H9 (cell line): ENCODE measurements at regions not wholly inside any gene's neighbourhood (a gene's known extent, or its start where the extent isn't known, plus 50 kb on each side); places are given as distances from the start of the nearest gene placed in this dataset.

Source experiments
- DNase-seq: peaks from one replicate; pipeline ENCODE4 v3.0.0-alpha.2; 2017
- H2AFZ ChIP-seq: one replicate; pipeline ENCODE4 v1.6.1; 2013; ENCODE audit warnings: mild to moderate bottlenecking, low read length, control low read depth, moderate library complexity
- H2AK5ac ChIP-seq: 2 replicates; pipeline ENCODE4 v1.6.1; 2013; ENCODE audit warnings: low read length, control low read depth, mixed read lengths; ENCODE audit not compliant: insufficient read length
- H2BK120ac ChIP-seq: one replicate; pipeline ENCODE4 v1.6.1; 2013; ENCODE audit warnings: low read depth, mild to moderate bottlenecking, low read length, control low read depth, inconsistent platforms; ENCODE audit not compliant: poor library complexity, severe bottlenecking
- H2BK12ac ChIP-seq: 2 replicates; pipeline ENCODE4 v1.6.1; 2013; ENCODE audit warnings: low read length, control low read depth, mixed read lengths, low read depth; ENCODE audit not compliant: insufficient read length
- H2BK15ac ChIP-seq: 2 replicates; pipeline ENCODE4 v1.6.1; 2013; ENCODE audit warnings: low read depth, low read length, control low read depth
- H2BK20ac ChIP-seq: one replicate; pipeline ENCODE4 v1.6.1; 2013; ENCODE audit warnings: low read depth, mild to moderate bottlenecking, low read length, control low read depth, inconsistent platforms; ENCODE audit not compliant: poor library complexity, severe bottlenecking
- H2BK5ac ChIP-seq: 2 replicates; pipeline ENCODE4 v1.6.1; 2013; ENCODE audit warnings: low read length, control low read depth, mixed read lengths; ENCODE audit not compliant: insufficient read length
- H3K14ac ChIP-seq: 2 replicates; pipeline ENCODE4 v1.6.1; 2013; ENCODE audit warnings: low read length, control low read depth; ENCODE audit not compliant: insufficient read depth
- H3K18ac ChIP-seq: 2 replicates; pipeline ENCODE4 v1.6.1; 2013; ENCODE audit warnings: low read depth, mild to moderate bottlenecking, mixed read lengths, low read length, control low read depth; ENCODE audit not compliant: insufficient read length
- H3K23ac ChIP-seq: 2 replicates; pipeline ENCODE4 v1.6.1; 2013; ENCODE audit warnings: low read length, control low read depth, mixed read lengths, low read depth; ENCODE audit not compliant: insufficient read length
- H3K23me2 ChIP-seq: 2 replicates; pipeline ENCODE4 v1.6.1; 2013; ENCODE audit warnings: low read depth, mild to moderate bottlenecking, mixed read lengths, low read length, control low read depth; ENCODE audit not compliant: insufficient read length, poor library complexity, severe bottlenecking
- H3K27ac ChIP-seq: 2 replicates; pipeline ENCODE4 v1.5.1; 2013; ENCODE audit warnings: low read length, control low read depth, mixed read lengths, low read depth; ENCODE audit not compliant: insufficient read length
- H3K27me3 ChIP-seq: 2 replicates; pipeline ENCODE4 v1.6.1; 2013; ENCODE audit warnings: low read length, control low read depth, inconsistent platforms; ENCODE audit not compliant: insufficient read depth
- H3K4ac ChIP-seq: 2 replicates; pipeline ENCODE4 v1.6.1; 2013; ENCODE audit warnings: low read depth, mild to moderate bottlenecking, control low read depth, inconsistent platforms, low read length, moderate library complexity
- H3K4me1 ChIP-seq: 2 replicates; pipeline ENCODE4 v1.6.1; 2013; ENCODE audit warnings: low read length, control low read depth, inconsistent platforms; ENCODE audit not compliant: insufficient read depth
- H3K4me2 ChIP-seq: 2 replicates; pipeline ENCODE4 v1.6.1; 2013; ENCODE audit warnings: low read length, control low read depth, mixed read lengths; ENCODE audit not compliant: insufficient read length, insufficient read depth
- H3K56ac ChIP-seq: 2 replicates; pipeline ENCODE4 v1.6.1; 2013; ENCODE audit warnings: low read depth, mild to moderate bottlenecking, mixed read lengths, low read length, control low read depth; ENCODE audit not compliant: insufficient read length
- H3K79me1 ChIP-seq: 2 replicates; pipeline ENCODE4 v1.6.1; 2013; ENCODE audit warnings: low read depth, mild to moderate bottlenecking, moderate library complexity, low read length, control low read depth, inconsistent platforms; ENCODE audit not compliant: insufficient read depth, poor library complexity, severe bottlenecking
- H3K79me2 ChIP-seq: 2 replicates; pipeline ENCODE4 v1.6.1; 2013; ENCODE audit warnings: low read length, control low read depth, inconsistent platforms; ENCODE audit not compliant: insufficient read depth
- H3K9ac ChIP-seq: 2 replicates; pipeline ENCODE4 v1.6.1; 2013; ENCODE audit warnings: low read length, control low read depth, mixed read lengths; ENCODE audit not compliant: insufficient read length; ENCODE audit errors: extremely low read depth
- H3K9me3 ChIP-seq: one replicate; pipeline ENCODE4 v1.6.1; 2013; ENCODE audit warnings: low read depth, low read length, inconsistent platforms; ENCODE audit not compliant: control insufficient read depth
- H3T11ph ChIP-seq: one replicate; pipeline ENCODE4 v1.6.1; 2013; ENCODE audit warnings: mild to moderate bottlenecking, low read length, control low read depth, inconsistent platforms
- H4K20me1 ChIP-seq: one replicate; pipeline ENCODE4 v1.6.1; 2013; ENCODE audit not compliant: control insufficient read depth, insufficient read length, insufficient read depth
- H4K5ac ChIP-seq: 2 replicates; pipeline ENCODE4 v1.6.1; 2013; ENCODE audit warnings: low read depth, mild to moderate bottlenecking, mixed read lengths, low read length, control low read depth; ENCODE audit not compliant: insufficient read length
- H4K8ac ChIP-seq: replicated peaks from 2 replicates; pipeline ENCODE4 v1.6.1; 2013; ENCODE audit warnings: low read length, control low read depth, mixed read lengths, low read depth; ENCODE audit not compliant: insufficient read length
- H4K91ac ChIP-seq: 2 replicates; pipeline ENCODE4 v1.6.1; 2013; ENCODE audit warnings: low read depth, mild to moderate bottlenecking, moderate library complexity, mixed read lengths, low read length, control low read depth; ENCODE audit not compliant: insufficient read length
- H3K27ac Mint-ChIP-seq, 3 experiments: 2 replicates in 2 of 3; 3 replicates in 1 of 3; pipeline ENCODE4 v1.8.0; 2020 to 2021; ENCODE audit warnings: mixed read lengths in 3 of 3, mild to moderate bottlenecking in 1 of 3, moderate library complexity in 1 of 3
- H3K27me3 Mint-ChIP-seq: 2 replicates; pipeline ENCODE4 v1.8.0; 2021; ENCODE audit warnings: low read depth, mild to moderate bottlenecking, moderate library complexity, mixed read lengths
- H3K36me3 Mint-ChIP-seq, 3 experiments: 2 replicates in 2 of 3; 3 replicates in 1 of 3; pipeline ENCODE4 v1.8.0; 2020 to 2021; ENCODE audit warnings: low read depth in 3 of 3, mixed read lengths in 3 of 3; ENCODE audit not compliant: insufficient read depth in 1 of 3
- H3K4me1 Mint-ChIP-seq, 2 experiments: 2 replicates each; pipeline ENCODE4 v1.8.0; 2020; ENCODE audit warnings: mixed read lengths in 2 of 2
- H3K4me3 Mint-ChIP-seq, 2 experiments: 2 replicates in 1 of 2; 3 replicates in 1 of 2; pipeline ENCODE4 v1.8.0; 2020 to 2021; ENCODE audit warnings: mild to moderate bottlenecking in 2 of 2, mixed read lengths in 2 of 2, moderate library complexity in 1 of 2
- H3K9me3 Mint-ChIP-seq, 2 experiments: 2 replicates in 1 of 2; 3 replicates in 1 of 2; pipeline ENCODE4 v1.8.0; 2020; ENCODE audit warnings: mild to moderate bottlenecking in 2 of 2, mixed read lengths in 2 of 2, moderate library complexity in 1 of 2
- WGBS: extraction: QIAGEN DNeasy Blood & Tissue Kit; methylation state at CpG from one replicate; pipeline ENCODE4 v1.1.7; 2013; ENCODE audit warnings: missing lambda C conversion rate, low lambda C conversion rate, mixed read lengths; ENCODE audit not compliant: insufficient read length; ENCODE audit errors: extremely low coverage; 5-methylcytosine and 5-hydroxymethylcytosine counted together
- TF ChIP-seq, protein P1 (sequence below): fragments of 200-600 bp; sonication (generic); conservative IDR thresholded peaks from 3 replicates; pipeline ENCODE4 v1.8.0; 2021; ENCODE audit warnings: antibody characterized with exemption, mild to moderate bottlenecking

DNA sequence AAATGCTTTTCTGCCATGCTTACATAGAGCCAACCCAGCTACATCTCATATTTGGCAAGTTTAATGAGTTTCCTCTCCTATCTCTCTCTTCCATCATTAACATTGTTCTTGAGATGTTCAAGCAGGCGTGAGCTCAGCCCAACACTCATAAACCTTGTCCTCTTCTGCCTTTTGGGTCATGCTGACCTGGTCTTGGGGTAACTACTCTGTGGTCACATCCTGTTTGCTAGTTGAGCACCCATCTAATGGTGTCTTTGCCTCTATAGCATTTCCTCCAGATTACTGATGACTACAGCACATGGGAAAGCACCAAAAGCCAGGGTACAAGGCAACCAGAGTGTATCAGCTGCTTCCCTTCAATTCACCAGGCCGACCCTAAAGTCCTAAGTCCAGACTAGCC lies 366.9 kb upstream of the HNRNPA3 start:
- Histone ChIP-seq H2BK5ac (no peak overlapping the region), H4K5ac (no peak overlapping the region), H2BK12ac (no peak overlapping the region), H2AFZ (no peak overlapping the region), H3K23ac (no peak overlapping the region), H3K79me2 (no peaks in the 10 kb centered on the region), H3K9me3 (no peaks in the 10 kb centered on the region), H3K4me2 (no peak overlapping the region), H2BK20ac (no peak overlapping the region), H3K4me1 (0 out of 2 replicates have a peak, but pooled peaks cover 2% of the 10 kb centered on the region), H3K18ac (no peak overlapping the region), H2BK15ac (no peak overlapping the region), H3K4ac (no peak overlapping the region), H4K20me1 (no peaks in the 10 kb centered on the region), H3T11ph (no peak overlapping the region), H3K23me2 (no peaks in the 10 kb centered on the region), H4K8ac (no peak overlapping the region), H3K56ac (no peak overlapping the region), H3K27me3 (no peaks in the 10 kb centered on the region), H4K91ac (no peak overlapping the region), H3K14ac (no peak overlapping the region), H2BK120ac (no peak overlapping the region), H2AK5ac (no peak overlapping the region), H3K9ac (no peak overlapping the region), H3K27ac (no peak overlapping the region), H3K79me1 (no peaks in the 10 kb centered on the region)
- TF ChIP-seq, protein P1, sequence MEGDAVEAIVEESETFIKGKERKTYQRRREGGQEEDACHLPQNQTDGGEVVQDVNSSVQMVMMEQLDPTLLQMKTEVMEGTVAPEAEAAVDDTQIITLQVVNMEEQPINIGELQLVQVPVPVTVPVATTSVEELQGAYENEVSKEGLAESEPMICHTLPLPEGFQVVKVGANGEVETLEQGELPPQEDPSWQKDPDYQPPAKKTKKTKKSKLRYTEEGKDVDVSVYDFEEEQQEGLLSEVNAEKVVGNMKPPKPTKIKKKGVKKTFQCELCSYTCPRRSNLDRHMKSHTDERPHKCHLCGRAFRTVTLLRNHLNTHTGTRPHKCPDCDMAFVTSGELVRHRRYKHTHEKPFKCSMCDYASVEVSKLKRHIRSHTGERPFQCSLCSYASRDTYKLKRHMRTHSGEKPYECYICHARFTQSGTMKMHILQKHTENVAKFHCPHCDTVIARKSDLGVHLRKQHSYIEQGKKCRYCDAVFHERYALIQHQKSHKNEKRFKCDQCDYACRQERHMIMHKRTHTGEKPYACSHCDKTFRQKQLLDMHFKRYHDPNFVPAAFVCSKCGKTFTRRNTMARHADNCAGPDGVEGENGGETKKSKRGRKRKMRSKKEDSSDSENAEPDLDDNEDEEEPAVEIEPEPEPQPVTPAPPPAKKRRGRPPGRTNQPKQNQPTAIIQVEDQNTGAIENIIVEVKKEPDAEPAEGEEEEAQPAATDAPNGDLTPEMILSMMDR, result no peak
- 0 out of 4 replicates have a peak, but pooled peaks cover 0 to 2% of the 10 kb centered on the region in 2 experiments for H3K4me1 Mint-ChIP-seq
- H3K9me3 Mint-ChIP-seq, result no peaks in the 10 kb centered on the region
- peaks cover 2% of the 10 kb centered on the region for H3K27me3 Mint-ChIP-seq
- no CpG with 5 or more reads among the region's 2 CpGs for WGBS
- no peak overlapping the region for H3K27ac Mint-ChIP-seq
- no peak overlapping the region for H3K4me3 Mint-ChIP-seq
- no peak for DNase-seq
- H3K36me3 Mint-ChIP-seq, result no peaks in the 10 kb centered on the region
